H9 (cell line): ENCODE measurements at regions not wholly inside any gene's neighbourhood (a gene's known extent, or its start where the extent isn't known, plus 50 kb on each side); places are given as distances from the start of the nearest gene placed in this dataset.

Experiments used
- DNase-seq: peaks from one replicate; pipeline ENCODE4 v3.0.0-alpha.2; 2017
- H2AFZ ChIP-seq: one replicate; pipeline ENCODE4 v1.6.1; 2013; ENCODE audit warnings: mild to moderate bottlenecking, low read length, control low read depth, moderate library complexity
- H2AK5ac ChIP-seq: 2 replicates; pipeline ENCODE4 v1.6.1; 2013; ENCODE audit warnings: low read length, control low read depth, mixed read lengths; ENCODE audit not compliant: insufficient read length
- H2BK120ac ChIP-seq: one replicate; pipeline ENCODE4 v1.6.1; 2013; ENCODE audit warnings: low read depth, mild to moderate bottlenecking, low read length, control low read depth, inconsistent platforms; ENCODE audit not compliant: poor library complexity, severe bottlenecking
- H2BK12ac ChIP-seq: 2 replicates; pipeline ENCODE4 v1.6.1; 2013; ENCODE audit warnings: low read length, control low read depth, mixed read lengths, low read depth; ENCODE audit not compliant: insufficient read length
- H2BK15ac ChIP-seq: 2 replicates; pipeline ENCODE4 v1.6.1; 2013; ENCODE audit warnings: low read depth, low read length, control low read depth
- H2BK20ac ChIP-seq: one replicate; pipeline ENCODE4 v1.6.1; 2013; ENCODE audit warnings: low read depth, mild to moderate bottlenecking, low read length, control low read depth, inconsistent platforms; ENCODE audit not compliant: poor library complexity, severe bottlenecking
- H2BK5ac ChIP-seq: 2 replicates; pipeline ENCODE4 v1.6.1; 2013; ENCODE audit warnings: low read length, control low read depth, mixed read lengths; ENCODE audit not compliant: insufficient read length
- H3K14ac ChIP-seq: 2 replicates; pipeline ENCODE4 v1.6.1; 2013; ENCODE audit warnings: low read length, control low read depth; ENCODE audit not compliant: insufficient read depth
- H3K18ac ChIP-seq: 2 replicates; pipeline ENCODE4 v1.6.1; 2013; ENCODE audit warnings: low read depth, mild to moderate bottlenecking, mixed read lengths, low read length, control low read depth; ENCODE audit not compliant: insufficient read length
- H3K23ac ChIP-seq: 2 replicates; pipeline ENCODE4 v1.6.1; 2013; ENCODE audit warnings: low read length, control low read depth, mixed read lengths, low read depth; ENCODE audit not compliant: insufficient read length
- H3K23me2 ChIP-seq: 2 replicates; pipeline ENCODE4 v1.6.1; 2013; ENCODE audit warnings: low read depth, mild to moderate bottlenecking, mixed read lengths, low read length, control low read depth; ENCODE audit not compliant: insufficient read length, poor library complexity, severe bottlenecking
- H3K27ac ChIP-seq: 2 replicates; pipeline ENCODE4 v1.5.1; 2013; ENCODE audit warnings: low read length, control low read depth, mixed read lengths, low read depth; ENCODE audit not compliant: insufficient read length
- H3K27me3 ChIP-seq: 2 replicates; pipeline ENCODE4 v1.6.1; 2013; ENCODE audit warnings: low read length, control low read depth, inconsistent platforms; ENCODE audit not compliant: insufficient read depth
- H3K4ac ChIP-seq: 2 replicates; pipeline ENCODE4 v1.6.1; 2013; ENCODE audit warnings: low read depth, mild to moderate bottlenecking, control low read depth, inconsistent platforms, low read length, moderate library complexity
- H3K4me1 ChIP-seq: 2 replicates; pipeline ENCODE4 v1.6.1; 2013; ENCODE audit warnings: low read length, control low read depth, inconsistent platforms; ENCODE audit not compliant: insufficient read depth
- H3K4me2 ChIP-seq: 2 replicates; pipeline ENCODE4 v1.6.1; 2013; ENCODE audit warnings: low read length, control low read depth, mixed read lengths; ENCODE audit not compliant: insufficient read length, insufficient read depth
- H3K56ac ChIP-seq: 2 replicates; pipeline ENCODE4 v1.6.1; 2013; ENCODE audit warnings: low read depth, mild to moderate bottlenecking, mixed read lengths, low read length, control low read depth; ENCODE audit not compliant: insufficient read length
- H3K79me1 ChIP-seq: 2 replicates; pipeline ENCODE4 v1.6.1; 2013; ENCODE audit warnings: low read depth, mild to moderate bottlenecking, moderate library complexity, low read length, control low read depth, inconsistent platforms; ENCODE audit not compliant: insufficient read depth, poor library complexity, severe bottlenecking
- H3K79me2 ChIP-seq: 2 replicates; pipeline ENCODE4 v1.6.1; 2013; ENCODE audit warnings: low read length, control low read depth, inconsistent platforms; ENCODE audit not compliant: insufficient read depth
- H3K9ac ChIP-seq: 2 replicates; pipeline ENCODE4 v1.6.1; 2013; ENCODE audit warnings: low read length, control low read depth, mixed read lengths; ENCODE audit not compliant: insufficient read length; ENCODE audit errors: extremely low read depth
- H3K9me3 ChIP-seq: one replicate; pipeline ENCODE4 v1.6.1; 2013; ENCODE audit warnings: low read depth, low read length, inconsistent platforms; ENCODE audit not compliant: control insufficient read depth
- H3T11ph ChIP-seq: one replicate; pipeline ENCODE4 v1.6.1; 2013; ENCODE audit warnings: mild to moderate bottlenecking, low read length, control low read depth, inconsistent platforms
- H4K20me1 ChIP-seq: one replicate; pipeline ENCODE4 v1.6.1; 2013; ENCODE audit not compliant: control insufficient read depth, insufficient read length, insufficient read depth
- H4K5ac ChIP-seq: 2 replicates; pipeline ENCODE4 v1.6.1; 2013; ENCODE audit warnings: low read depth, mild to moderate bottlenecking, mixed read lengths, low read length, control low read depth; ENCODE audit not compliant: insufficient read length
- H4K8ac ChIP-seq: replicated peaks from 2 replicates; pipeline ENCODE4 v1.6.1; 2013; ENCODE audit warnings: low read length, control low read depth, mixed read lengths, low read depth; ENCODE audit not compliant: insufficient read length
- H4K91ac ChIP-seq: 2 replicates; pipeline ENCODE4 v1.6.1; 2013; ENCODE audit warnings: low read depth, mild to moderate bottlenecking, moderate library complexity, mixed read lengths, low read length, control low read depth; ENCODE audit not compliant: insufficient read length
- H3K27ac Mint-ChIP-seq, 3 experiments: 2 replicates in 2 of 3; 3 replicates in 1 of 3; pipeline ENCODE4 v1.8.0; 2020 to 2021; ENCODE audit warnings: mixed read lengths in 3 of 3, mild to moderate bottlenecking in 1 of 3, moderate library complexity in 1 of 3
- H3K27me3 Mint-ChIP-seq: 2 replicates; pipeline ENCODE4 v1.8.0; 2021; ENCODE audit warnings: low read depth, mild to moderate bottlenecking, moderate library complexity, mixed read lengths
- H3K36me3 Mint-ChIP-seq, 3 experiments: 2 replicates in 2 of 3; 3 replicates in 1 of 3; pipeline ENCODE4 v1.8.0; 2020 to 2021; ENCODE audit warnings: low read depth in 3 of 3, mixed read lengths in 3 of 3; ENCODE audit not compliant: insufficient read depth in 1 of 3
- H3K4me1 Mint-ChIP-seq, 2 experiments: 2 replicates each; pipeline ENCODE4 v1.8.0; 2020; ENCODE audit warnings: mixed read lengths in 2 of 2
- H3K4me3 Mint-ChIP-seq, 2 experiments: 2 replicates in 1 of 2; 3 replicates in 1 of 2; pipeline ENCODE4 v1.8.0; 2020 to 2021; ENCODE audit warnings: mild to moderate bottlenecking in 2 of 2, mixed read lengths in 2 of 2, moderate library complexity in 1 of 2
- H3K9me3 Mint-ChIP-seq, 2 experiments: 2 replicates in 1 of 2; 3 replicates in 1 of 2; pipeline ENCODE4 v1.8.0; 2020; ENCODE audit warnings: mild to moderate bottlenecking in 2 of 2, mixed read lengths in 2 of 2, moderate library complexity in 1 of 2
- CTCF ChIP-seq: fragments of 200-600 bp; sonication (generic); conservative IDR thresholded peaks from 3 replicates; pipeline ENCODE4 v1.8.0; 2021; ENCODE audit warnings: antibody characterized with exemption, mild to moderate bottlenecking
- WGBS: extraction: QIAGEN DNeasy Blood & Tissue Kit; methylation state at CpG from one replicate; pipeline ENCODE4 v1.1.7; 2013; ENCODE audit warnings: missing lambda C conversion rate, low lambda C conversion rate, mixed read lengths; ENCODE audit not compliant: insufficient read length; ENCODE audit errors: extremely low coverage; 5-methylcytosine and 5-hydroxymethylcytosine counted together

GRCh38 chr10:118955951-118956801, 73.3 kb upstream of the NANOS1 start:
- peak overlapping the region in 1 of 3 experiments; percentile 18; a peak in 1 of 7 replicates for H3K27ac Mint-ChIP-seq
- Histone ChIP-seq H3K4me2 (no peak overlapping the region), H3K27ac (no peak overlapping the region), H4K91ac (no peak overlapping the region), H3K27me3 (no peaks in the 10 kb centered on the region), H3K14ac (no peak overlapping the region), H3K9me3 (no peaks in the 10 kb centered on the region), H4K5ac (no peak overlapping the region), H2BK120ac (no peak overlapping the region), H2AK5ac (no peak overlapping the region), H3K23me2 (no peaks in the 10 kb centered on the region), H3K9ac (no peak overlapping the region), H2BK5ac (no peak overlapping the region), H4K20me1 (no peaks in the 10 kb centered on the region), H3K79me1 (no peaks in the 10 kb centered on the region), H2BK20ac (no peak overlapping the region), H2AFZ (no peak overlapping the region), H3K4ac (no peak overlapping the region), H3K4me1 (no peaks in the 10 kb centered on the region), H3K18ac (no peak overlapping the region), H3K56ac (no peak overlapping the region), H2BK12ac (no peak overlapping the region), H3K23ac (no peak overlapping the region), H4K8ac (no peak overlapping the region), H3T11ph (no peak overlapping the region), H2BK15ac (no peak overlapping the region), H3K79me2 (no peaks in the 10 kb centered on the region)
- WGBS = no CpG with 5 or more reads among the region's 4 CpGs
- H3K27me3 Mint-ChIP-seq = peaks cover 2% of the 10 kb centered on the region; the same call in 1 of the 2 replicates
- H3K9me3 Mint-ChIP-seq = no peaks in the 10 kb centered on the region
- no peak for TF ChIP-seq CTCF
- H3K4me3 Mint-ChIP-seq = no peak overlapping the region
- peaks cover 3 to 16% of the 10 kb centered on the region in 2 experiments for H3K4me1 Mint-ChIP-seq
- DNase-seq = peak; percentile 18
- H3K36me3 Mint-ChIP-seq = no peaks in the 10 kb centered on the region
